DOHH2 (cell line): ENCODE measurements at regions not wholly inside any gene's neighbourhood (a gene's known extent, or its start where the extent isn't known, plus 50 kb on each side); places are given as distances from the start of the nearest gene placed in this dataset.

Source experiments
- H3F3A ChIP-seq: fragments of 200-600 bp; sonication (generic), shearing (Covaris generic); 2 replicates; pipeline ENCODE4 v1.6.0; 2016; ENCODE audit warnings: antibody characterized with exemption, mild to moderate bottlenecking; ENCODE audit not compliant: control insufficient read depth, insufficient read depth
- H3K27ac ChIP-seq: fragments of 200-600 bp; sonication (generic); 2 replicates; pipeline ENCODE4 v1.5.1; 2014; ENCODE audit warnings: low read depth, mild to moderate bottlenecking, low read length, moderate library complexity
- H3K27me3 ChIP-seq: fragments of 200-600 bp; sonication (generic); 2 replicates; pipeline ENCODE4 v1.6.1; 2014; ENCODE audit warnings: mild to moderate bottlenecking, low read length, mixed read lengths; ENCODE audit not compliant: control insufficient read depth
- H3K36me3 ChIP-seq: fragments of 200-600 bp; sonication (generic); 2 replicates; pipeline ENCODE4 v1.6.1; 2014; ENCODE audit warnings: mild to moderate bottlenecking, low read length, moderate library complexity, mixed read lengths; ENCODE audit not compliant: control insufficient read depth
- H3K4me1 ChIP-seq: fragments of 200-600 bp; sonication (generic); 2 replicates; pipeline ENCODE4 v1.6.1; 2014; ENCODE audit warnings: mild to moderate bottlenecking, low read length, mixed read lengths; ENCODE audit not compliant: control insufficient read depth
- H3K4me2 ChIP-seq: fragments of 200-600 bp; sonication (generic); 2 replicates; pipeline ENCODE4 v1.6.0; 2014; ENCODE audit warnings: mild to moderate bottlenecking, low read length, moderate library complexity
- H3K4me3 ChIP-seq: fragments of 200-600 bp; sonication (generic); 2 replicates; pipeline ENCODE4 v1.5.1; 2014; ENCODE audit warnings: mild to moderate bottlenecking, low read length, mixed read lengths
- H3K79me2 ChIP-seq: fragments of 200-600 bp; sonication (generic); 2 replicates; pipeline ENCODE4 v1.6.1; 2014; ENCODE audit warnings: mild to moderate bottlenecking, low read length, mixed read lengths; ENCODE audit not compliant: control insufficient read depth
- H3K9me2 ChIP-seq: fragments of 200-600 bp; sonication (generic); replicated peaks from 2 replicates; pipeline ENCODE4 v1.6.1; 2014; ENCODE audit warnings: mild to moderate bottlenecking, low read length, mixed read lengths; ENCODE audit not compliant: control insufficient read depth
- H3K9me3 ChIP-seq: fragments of 200-600 bp; sonication (generic); 2 replicates; pipeline ENCODE4 v1.6.1; 2014; ENCODE audit warnings: antibody characterized with exemption, low read length, mixed read lengths; ENCODE audit not compliant: control insufficient read depth, insufficient read depth
- H4K20me1 ChIP-seq: fragments of 200-600 bp; sonication (generic); 2 replicates; pipeline ENCODE4 v1.6.0; 2014; ENCODE audit warnings: low read depth, mild to moderate bottlenecking, antibody characterized with exemption, low read length, moderate library complexity; ENCODE audit not compliant: control insufficient read depth, insufficient read depth
- EZH2phosphoT487 ChIP-seq: fragments of 200-600 bp; sonication (generic); IDR thresholded peaks from 2 replicates; pipeline ENCODE4 v1.6.1; 2017; ENCODE audit warnings: borderline replicate concordance, mild to moderate bottlenecking, antibody characterized with exemption, low read length, moderate library complexity, mixed read lengths
- TF ChIP-seq, protein P1 (sequence below): fragments of 200-600 bp; sonication (generic); IDR thresholded peaks from one replicate; pipeline ENCODE4 v1.5.1; 2014; ENCODE audit warnings: antibody characterized with exemption, mild to moderate bottlenecking, low read depth, low read length; ENCODE audit not compliant: poor library complexity, severe bottlenecking

DNA sequence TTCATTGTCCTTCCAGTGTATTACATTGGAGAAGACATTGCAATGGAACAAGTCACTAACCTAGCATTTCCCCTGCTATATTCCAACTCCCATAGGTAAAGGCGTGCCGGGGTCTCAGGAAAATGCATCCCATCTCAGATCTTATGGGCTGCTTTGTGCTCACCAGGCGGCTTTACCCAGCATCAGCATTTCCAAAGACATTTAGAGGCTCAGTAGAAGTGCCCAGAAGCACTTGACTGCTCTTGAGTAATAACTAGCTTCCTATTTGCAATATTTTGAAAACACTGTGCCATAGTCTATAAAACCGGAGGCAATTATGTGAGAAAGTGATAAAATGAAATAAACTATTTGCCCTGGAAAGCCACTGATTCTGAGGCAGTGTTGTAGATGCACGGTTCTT lies 415.0 kb upstream of the NPVF start:
- Histone ChIP-seq H3K27ac (no peak overlapping the region), H3K4me1 (no peaks in the 10 kb centered on the region), H3K4me2 (no peak overlapping the region), H3F3A (no peaks in the 10 kb centered on the region), H3K9me3 (no peaks in the 10 kb centered on the region), H3K9me2 (no peaks in the 10 kb centered on the region), H4K20me1 (no peaks in the 10 kb centered on the region), H3K36me3 (no peaks in the 10 kb centered on the region), H3K4me3 (no peak overlapping the region), H3K79me2 (no peaks in the 10 kb centered on the region), H3K27me3 (0 out of 2 replicates have a peak, but pooled peaks cover under 1% of the 10 kb centered on the region)
- TF ChIP-seq, protein P1, sequence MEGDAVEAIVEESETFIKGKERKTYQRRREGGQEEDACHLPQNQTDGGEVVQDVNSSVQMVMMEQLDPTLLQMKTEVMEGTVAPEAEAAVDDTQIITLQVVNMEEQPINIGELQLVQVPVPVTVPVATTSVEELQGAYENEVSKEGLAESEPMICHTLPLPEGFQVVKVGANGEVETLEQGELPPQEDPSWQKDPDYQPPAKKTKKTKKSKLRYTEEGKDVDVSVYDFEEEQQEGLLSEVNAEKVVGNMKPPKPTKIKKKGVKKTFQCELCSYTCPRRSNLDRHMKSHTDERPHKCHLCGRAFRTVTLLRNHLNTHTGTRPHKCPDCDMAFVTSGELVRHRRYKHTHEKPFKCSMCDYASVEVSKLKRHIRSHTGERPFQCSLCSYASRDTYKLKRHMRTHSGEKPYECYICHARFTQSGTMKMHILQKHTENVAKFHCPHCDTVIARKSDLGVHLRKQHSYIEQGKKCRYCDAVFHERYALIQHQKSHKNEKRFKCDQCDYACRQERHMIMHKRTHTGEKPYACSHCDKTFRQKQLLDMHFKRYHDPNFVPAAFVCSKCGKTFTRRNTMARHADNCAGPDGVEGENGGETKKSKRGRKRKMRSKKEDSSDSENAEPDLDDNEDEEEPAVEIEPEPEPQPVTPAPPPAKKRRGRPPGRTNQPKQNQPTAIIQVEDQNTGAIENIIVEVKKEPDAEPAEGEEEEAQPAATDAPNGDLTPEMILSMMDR = no peak
- TF ChIP-seq EZH2phosphoT487 = no peak

DNA sequence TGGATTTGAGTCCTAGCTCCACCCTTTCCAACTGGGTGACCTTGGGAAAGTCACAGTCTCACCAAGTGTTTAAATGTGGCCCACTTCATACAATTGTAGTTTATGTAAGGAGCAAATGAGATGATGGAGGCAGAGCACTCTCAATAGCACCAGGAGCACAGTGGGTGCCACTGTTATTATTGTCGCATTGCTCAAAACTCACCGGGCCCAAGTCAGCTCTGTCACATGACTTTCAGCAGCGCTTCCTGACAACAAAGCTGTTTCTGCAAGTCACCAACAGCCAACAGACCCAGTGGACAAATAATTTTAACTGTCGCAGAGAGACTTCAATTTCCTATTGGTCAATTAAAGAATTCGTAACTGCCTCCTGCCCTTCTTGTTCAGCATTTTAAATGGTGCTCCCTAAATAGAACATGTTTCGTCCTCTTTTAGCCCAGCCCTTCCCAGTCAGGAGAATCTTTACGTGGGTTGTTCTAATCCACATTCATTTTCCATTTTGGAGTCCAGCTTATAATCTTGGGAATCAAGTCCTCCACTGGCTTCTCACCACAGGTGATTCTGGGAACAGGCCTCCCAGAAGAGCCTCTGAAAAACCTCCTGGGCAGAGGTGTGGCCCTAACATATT lies 415.6 kb upstream of the NPVF start:
- Histone ChIP-seq H3K4me3 (no peak overlapping the region), H3K4me2 (no peak overlapping the region), H4K20me1 (no peaks in the 10 kb centered on the region), H3K9me3 (no peaks in the 10 kb centered on the region), H3K27ac (no peak overlapping the region), H3K27me3 (peaks cover 3% of the 10 kb centered on the region; the same call in 1 of the 2 replicates), H3F3A (no peaks in the 10 kb centered on the region), H3K9me2 (no peaks in the 10 kb centered on the region), H3K4me1 (no peaks in the 10 kb centered on the region), H3K36me3 (no peaks in the 10 kb centered on the region), H3K79me2 (no peaks in the 10 kb centered on the region)
- TF ChIP-seq, protein P1 = no peak
- TF ChIP-seq EZH2phosphoT487 = no peak

DNA sequence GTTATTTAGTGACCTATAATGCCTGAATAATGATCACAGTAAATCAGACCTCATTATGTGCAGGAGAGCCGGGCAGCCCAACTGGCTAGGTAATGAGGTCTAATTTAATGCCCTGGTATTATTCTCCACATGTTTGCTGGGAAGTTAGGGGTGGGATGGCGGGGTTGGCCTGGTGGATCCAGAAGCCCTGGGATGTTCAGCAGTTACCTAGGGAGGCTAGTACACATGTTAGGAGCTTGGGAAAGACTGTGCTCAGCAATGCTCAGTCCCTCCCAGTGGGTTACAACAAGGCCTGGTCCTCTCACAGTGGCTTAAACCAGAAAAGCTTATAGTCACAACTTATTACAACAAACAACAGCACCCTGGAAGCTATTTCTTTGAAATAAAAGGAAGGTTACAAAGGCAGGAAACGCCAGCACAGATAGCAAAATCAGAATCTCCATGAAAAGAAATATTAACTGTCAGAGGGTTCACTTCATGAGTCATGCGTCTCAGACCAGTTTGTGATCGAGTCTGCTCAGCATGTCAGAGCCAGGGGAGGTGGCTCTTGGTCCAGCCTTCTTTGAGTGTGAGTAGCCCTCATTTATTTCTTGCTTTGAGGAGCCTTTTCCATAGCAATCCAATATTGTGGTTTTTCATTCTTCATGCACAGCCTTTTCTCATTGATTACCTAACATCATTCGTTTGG lies 418.6 kb upstream of the NPVF start:
- no peaks in the 10 kb centered on the region for H3K4me1 ChIP-seq
- H3K4me3 ChIP-seq = no peak overlapping the region
- no peaks in the 10 kb centered on the region for H3K9me3 ChIP-seq
- no peaks in the 10 kb centered on the region for H4K20me1 ChIP-seq
- no peak overlapping the region for H3K27ac ChIP-seq
- peaks cover 8% of the 10 kb centered on the region; the same call in 1 of the 2 replicates for H3K27me3 ChIP-seq
- H3K79me2 ChIP-seq = no peaks in the 10 kb centered on the region
- H3F3A ChIP-seq = no peaks in the 10 kb centered on the region
- H3K36me3 ChIP-seq = no peaks in the 10 kb centered on the region
- H3K4me2 ChIP-seq = no peak overlapping the region
- H3K9me2 ChIP-seq = no peaks in the 10 kb centered on the region
- TF ChIP-seq EZH2phosphoT487 = no peak
- TF ChIP-seq, protein P1 = no peak
